ENCODE measurements at regions not wholly inside any gene's neighbourhood (a gene's known extent, or its start where the extent isn't known, plus 50 kb on each side); places are given as distances from the start of the nearest gene placed in this dataset.

DNA sequence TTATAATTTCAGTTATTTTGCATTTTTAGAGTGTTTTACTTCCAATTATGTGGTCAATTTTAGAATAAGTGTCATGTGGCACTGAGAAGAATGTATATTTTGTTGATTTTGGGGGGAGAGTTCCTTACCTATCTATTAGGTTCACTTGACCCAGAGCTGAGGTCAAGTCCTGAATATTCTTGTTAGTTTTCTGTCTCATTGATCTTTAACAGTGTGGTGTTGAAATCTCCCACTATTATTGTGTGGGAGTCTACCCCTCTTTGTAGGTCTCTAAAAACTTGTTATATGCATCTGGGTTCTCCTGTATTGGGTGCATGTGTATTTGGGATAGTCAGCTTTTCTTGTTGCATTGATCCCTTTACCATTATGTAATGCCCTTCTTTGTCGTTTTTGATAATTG lies 127.0 kb upstream of the ZDHHC15 start:
- TF ChIP-seq, protein P1, sequence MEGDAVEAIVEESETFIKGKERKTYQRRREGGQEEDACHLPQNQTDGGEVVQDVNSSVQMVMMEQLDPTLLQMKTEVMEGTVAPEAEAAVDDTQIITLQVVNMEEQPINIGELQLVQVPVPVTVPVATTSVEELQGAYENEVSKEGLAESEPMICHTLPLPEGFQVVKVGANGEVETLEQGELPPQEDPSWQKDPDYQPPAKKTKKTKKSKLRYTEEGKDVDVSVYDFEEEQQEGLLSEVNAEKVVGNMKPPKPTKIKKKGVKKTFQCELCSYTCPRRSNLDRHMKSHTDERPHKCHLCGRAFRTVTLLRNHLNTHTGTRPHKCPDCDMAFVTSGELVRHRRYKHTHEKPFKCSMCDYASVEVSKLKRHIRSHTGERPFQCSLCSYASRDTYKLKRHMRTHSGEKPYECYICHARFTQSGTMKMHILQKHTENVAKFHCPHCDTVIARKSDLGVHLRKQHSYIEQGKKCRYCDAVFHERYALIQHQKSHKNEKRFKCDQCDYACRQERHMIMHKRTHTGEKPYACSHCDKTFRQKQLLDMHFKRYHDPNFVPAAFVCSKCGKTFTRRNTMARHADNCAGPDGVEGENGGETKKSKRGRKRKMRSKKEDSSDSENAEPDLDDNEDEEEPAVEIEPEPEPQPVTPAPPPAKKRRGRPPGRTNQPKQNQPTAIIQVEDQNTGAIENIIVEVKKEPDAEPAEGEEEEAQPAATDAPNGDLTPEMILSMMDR (IDR thresholded peaks at IDR 0.05; ENCODE audit: poor library complexity, severe bottlenecking), result no peak
- no peak for TF ChIP-seq EZH2 (IDR thresholded peaks at IDR 0.05; ENCODE audit: borderline replicate concordance, insufficient read depth, low read length, poor library complexity, severe bottlenecking)
